GM23248 (cell line): ENCODE measurements at regions not wholly inside any gene's neighbourhood (a gene's known extent, or its start where the extent isn't known, plus 50 kb on each side); places are given as distances from the start of the nearest gene placed in this dataset.
A peak's percentile ranks its signal among the peaks of the same experiment; 100 is the strongest.

Experiments
- DNase-seq: peaks from one replicate; pipeline ENCODE4 v3.0.0-alpha.2; 2015
- H2AFZ ChIP-seq: fragments of 200-600 bp; sonication (generic); 2 replicates; pipeline ENCODE4 v1.6.1; 2016; ENCODE audit warnings: antibody characterized with exemption
- H3F3A ChIP-seq: fragments of 200-600 bp; sonication (generic); 2 replicates; pipeline ENCODE4 v1.6.1; 2016; ENCODE audit warnings: mild to moderate bottlenecking, antibody characterized with exemption, mixed run types; ENCODE audit not compliant: insufficient read depth
- H3K27ac ChIP-seq: fragments of 200-600 bp; sonication (generic); 2 replicates; pipeline ENCODE4 v1.5.1; 2016; ENCODE audit warnings: mild to moderate bottlenecking
- H3K27me3 ChIP-seq: fragments of 200-600 bp; sonication (generic); replicated peaks from 2 replicates; pipeline ENCODE4 v1.6.1; 2016; ENCODE audit warnings: mild to moderate bottlenecking; ENCODE audit not compliant: insufficient read depth
- H3K36me3 ChIP-seq: fragments of 200-600 bp; sonication (generic); 2 replicates; pipeline ENCODE4 v1.6.1; 2016; ENCODE audit warnings: low read depth, mild to moderate bottlenecking
- H3K4me1 ChIP-seq: fragments of 200-600 bp; sonication (generic); 2 replicates; pipeline ENCODE4 v1.6.1; 2016; ENCODE audit warnings: mild to moderate bottlenecking; ENCODE audit not compliant: insufficient read depth
- H3K4me2 ChIP-seq: fragments of 200-600 bp; sonication (generic); one replicate; pipeline ENCODE4 v1.6.1; 2016; ENCODE audit warnings: mild to moderate bottlenecking; ENCODE audit not compliant: unreplicated experiment
- H3K4me3 ChIP-seq: fragments of 200-600 bp; sonication (generic); 2 replicates; pipeline ENCODE4 v1.5.1; 2016; ENCODE audit warnings: mild to moderate bottlenecking
- H3K79me2 ChIP-seq: fragments of 200-600 bp; sonication (generic); 2 replicates; pipeline ENCODE4 v1.6.1; 2016; ENCODE audit warnings: mild to moderate bottlenecking; ENCODE audit not compliant: insufficient read depth
- H3K9ac ChIP-seq: fragments of 200-600 bp; sonication (generic); 2 replicates; pipeline ENCODE4 v1.6.1; 2016; ENCODE audit warnings: mild to moderate bottlenecking
- H3K9me2 ChIP-seq: fragments of 200-600 bp; sonication (generic); 2 replicates; pipeline ENCODE4 v1.6.1; 2016; ENCODE audit warnings: mixed run types, mild to moderate bottlenecking, moderate library complexity; ENCODE audit not compliant: insufficient read depth
- H3K9me3 ChIP-seq: fragments of 200-600 bp; sonication (generic); one replicate; pipeline ENCODE4 v1.6.1; 2017; ENCODE audit warnings: low read depth
- H4K20me1 ChIP-seq: fragments of 200-600 bp; sonication (generic); 2 replicates; pipeline ENCODE4 v1.6.0; 2016; ENCODE audit not compliant: insufficient read depth
- EZH2 ChIP-seq: fragments of 200-600 bp; sonication (generic); IDR thresholded peaks from 2 replicates; pipeline ENCODE4 v1.6.1; 2018; ENCODE audit warnings: antibody characterized with exemption, mild to moderate bottlenecking; ENCODE audit not compliant: insufficient read depth, poor library complexity, severe bottlenecking
- EZH2phosphoT487 ChIP-seq: fragments of 200-600 bp; sonication (generic); IDR thresholded peaks from 2 replicates; pipeline ENCODE4 v1.6.1; 2018; ENCODE audit warnings: antibody characterized with exemption, moderate library complexity, mild to moderate bottlenecking, low read depth; ENCODE audit not compliant: insufficient read depth
- WGBS, 2 experiments: methylation state at CpG; one replicate each; pipeline ENCODE4 v1.1.6; 2015 to 2017; ENCODE audit warnings: low lambda C conversion rate in 2 of 2, low coverage in 1 of 2; ENCODE audit errors: missing lambda C conversion rate in 2 of 2; 5-methylcytosine and 5-hydroxymethylcytosine counted together
- in situ Hi-C: fragments of 300-500 bp; cut with MboI; formaldehyde crosslinking; loops from 2 replicates; pipeline ENCODE4 v1.15.0; 2020

DNA sequence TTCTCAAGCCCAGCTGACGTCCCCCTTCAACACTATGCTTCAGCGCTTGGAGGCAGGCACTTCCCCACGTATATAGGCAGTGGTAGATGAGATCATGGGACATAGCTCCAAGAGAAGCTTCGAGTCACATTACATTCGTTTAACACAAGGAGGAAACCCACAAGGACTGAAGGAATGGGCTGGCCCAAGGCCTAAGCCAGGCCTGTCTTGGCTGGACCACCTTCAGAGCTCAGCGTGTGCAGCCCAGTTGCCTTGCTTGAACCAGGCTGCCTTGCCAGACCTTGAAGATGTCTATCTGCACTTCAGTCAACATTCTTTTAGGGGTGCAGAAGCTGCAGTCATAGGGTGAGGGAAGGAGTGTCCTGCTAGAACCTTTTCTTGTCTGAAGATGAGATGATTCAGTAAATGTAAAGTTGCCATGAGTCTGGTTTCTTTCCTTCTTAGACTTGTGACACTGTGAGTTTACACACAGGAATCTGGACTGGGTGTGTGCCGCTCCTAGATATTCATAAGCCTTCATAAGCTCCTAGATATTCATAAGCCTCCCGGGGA is 144.1 kb upstream of the RBPJ start:
- H3K36me3 ChIP-seq, result no peaks in the 10 kb centered on the region
- H3K27ac ChIP-seq, result peak overlapping the region; percentile 84
- DNase-seq, result peak; percentile 91
- no peaks in the 10 kb centered on the region for H3K79me2 ChIP-seq
- in situ Hi-C loops, result no loop called here
- H3K9ac ChIP-seq, result peak overlapping the region; percentile 34
- H2AFZ ChIP-seq, result peak overlapping the region; percentile 53
- no peaks in the 10 kb centered on the region for H3K9me3 ChIP-seq
- 15 to 18% methylated on average over 8 of the region's 8 CpGs for WGBS, 2 experiments
- H3K27me3 ChIP-seq, result no peaks in the 10 kb centered on the region
- peak overlapping the region; percentile 6 for H3K4me2 ChIP-seq
- H3F3A ChIP-seq, result peaks cover 28% of the 10 kb centered on the region
- TF ChIP-seq EZH2phosphoT487 (no peak), EZH2 (no peak)
- no peaks in the 10 kb centered on the region for H3K9me2 ChIP-seq
- no peaks in the 10 kb centered on the region for H4K20me1 ChIP-seq
- H3K4me3 ChIP-seq, result no peak overlapping the region
- H3K4me1 ChIP-seq, result peaks cover 30% of the 10 kb centered on the region

DNA sequence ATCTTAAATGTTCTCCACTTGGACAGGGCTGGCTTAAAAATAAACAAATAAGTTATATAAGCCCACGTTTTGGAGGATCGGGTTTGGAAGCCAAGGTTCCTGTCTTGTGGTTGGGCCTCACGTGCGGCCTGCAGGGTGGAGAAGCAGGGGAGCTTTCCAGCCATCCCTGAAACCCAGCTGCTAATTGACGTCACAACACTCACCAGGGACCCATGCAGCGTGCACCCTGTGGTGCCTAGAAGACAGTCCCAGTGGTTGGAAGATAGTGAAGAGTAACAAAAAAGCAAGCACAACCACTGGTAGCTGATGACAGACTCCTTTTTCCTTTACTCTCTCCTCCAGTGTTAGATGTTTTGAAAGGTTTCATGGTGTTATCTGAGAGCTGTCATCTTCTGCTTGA is 142.0 kb upstream of the RBPJ start:
- H2AFZ ChIP-seq, result no peak overlapping the region
- no peak overlapping the region for H3K4me3 ChIP-seq
- WGBS, 2 experiments, result 43 to 44% methylated on average over 6 of the region's 6 CpGs
- peaks cover 28% of the 10 kb centered on the region for H3F3A ChIP-seq
- H3K9me2 ChIP-seq, result no peaks in the 10 kb centered on the region
- no peak overlapping the region for H3K4me2 ChIP-seq
- no peaks in the 10 kb centered on the region for H3K9me3 ChIP-seq
- TF ChIP-seq EZH2phosphoT487, result no peak
- no peak for TF ChIP-seq EZH2
- no peaks in the 10 kb centered on the region for H3K79me2 ChIP-seq
- in situ Hi-C loops, result no loop called here
- peaks cover 42% of the 10 kb centered on the region for H3K4me1 ChIP-seq
- DNase-seq, result peak; percentile 51
- H4K20me1 ChIP-seq, result no peaks in the 10 kb centered on the region
- no peaks in the 10 kb centered on the region for H3K36me3 ChIP-seq
- H3K27ac ChIP-seq, result no peak overlapping the region
- H3K27me3 ChIP-seq, result no peaks in the 10 kb centered on the region
- no peak overlapping the region for H3K9ac ChIP-seq

DNA sequence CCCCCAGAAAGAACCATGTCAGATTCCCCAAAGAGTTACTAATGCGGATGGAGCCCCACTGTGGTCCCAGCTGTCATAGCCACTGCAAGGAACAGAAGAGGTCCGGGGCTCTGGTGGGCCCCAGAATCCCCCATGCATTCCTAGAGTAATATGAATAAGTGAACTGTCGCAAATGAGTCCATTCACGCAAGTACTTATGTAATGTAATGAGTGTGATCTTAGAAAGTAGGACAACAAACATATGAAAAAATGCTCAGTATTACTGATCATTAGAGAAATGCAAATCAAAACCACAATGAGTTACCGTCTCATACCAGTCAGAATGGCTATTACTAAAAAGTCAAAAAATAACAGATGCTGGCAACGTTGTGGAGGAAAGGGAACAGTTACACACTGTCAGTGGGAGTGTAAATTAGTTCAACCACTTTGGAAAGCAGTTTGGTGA is 141.5 kb upstream of the RBPJ start:
- no peaks in the 10 kb centered on the region for H3K9me2 ChIP-seq
- H3K4me2 ChIP-seq, result no peak overlapping the region
- H3K79me2 ChIP-seq, result no peaks in the 10 kb centered on the region
- H3K36me3 ChIP-seq, result no peaks in the 10 kb centered on the region
- TF ChIP-seq EZH2phosphoT487 (no peak), EZH2 (no peak)
- peaks cover 42% of the 10 kb centered on the region for H3K4me1 ChIP-seq
- H3K9ac ChIP-seq, result no peak overlapping the region
- no peak overlapping the region for H3K4me3 ChIP-seq
- no peak overlapping the region for H2AFZ ChIP-seq
- H3K27ac ChIP-seq, result no peak overlapping the region
- no peaks in the 10 kb centered on the region for H3K27me3 ChIP-seq
- no peaks in the 10 kb centered on the region for H4K20me1 ChIP-seq
- peaks cover 28% of the 10 kb centered on the region for H3F3A ChIP-seq
- H3K9me3 ChIP-seq, result no peaks in the 10 kb centered on the region
- in situ Hi-C loops, result no loop called here
- peak; percentile 41 for DNase-seq
- 19 to 26% methylated on average over 6 of the region's 6 CpGs for WGBS, 2 experiments

DNA sequence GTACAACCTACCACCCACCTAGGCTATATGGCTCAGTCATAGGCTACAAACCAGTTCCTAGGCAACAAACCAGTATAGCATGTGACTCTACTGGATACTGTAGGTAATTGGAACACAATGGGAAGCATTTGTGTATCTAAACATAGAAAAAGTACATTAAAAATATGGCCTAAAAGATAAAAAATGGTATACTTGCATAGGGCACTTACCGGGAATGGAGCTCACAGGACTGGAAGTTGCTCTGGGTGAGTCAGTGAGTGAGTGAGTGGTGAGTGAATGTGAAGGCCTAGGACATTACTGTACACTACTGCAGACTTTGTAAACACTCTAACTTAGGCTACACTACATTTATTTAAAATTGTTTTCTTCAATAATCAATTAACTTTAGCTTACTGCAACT is 139.2 kb upstream of the RBPJ start:
- Histone ChIP-seq H3F3A (peaks cover 17% of the 10 kb centered on the region; the same call in 1 of the 2 replicates), H3K27ac (peak overlapping the region; percentile 53), H3K79me2 (no peaks in the 10 kb centered on the region), H3K4me3 (no peak overlapping the region), H3K27me3 (no peaks in the 10 kb centered on the region), H3K9me2 (no peaks in the 10 kb centered on the region), H4K20me1 (no peaks in the 10 kb centered on the region), H3K9me3 (no peaks in the 10 kb centered on the region), H3K36me3 (no peaks in the 10 kb centered on the region), H3K4me2 (no peak overlapping the region), H3K9ac (no peak overlapping the region), H2AFZ (no peak overlapping the region), H3K4me1 (peaks cover 32% of the 10 kb centered on the region)
- in situ Hi-C loops, result no loop called here
- DNase-seq, result peak; percentile 63
- TF ChIP-seq EZH2, result no peak
- no peak for TF ChIP-seq EZH2phosphoT487
- WGBS, 2 experiments, result 0% methylated on average over 1 of the region's 1 CpG
